PC-3 (cell line): ENCODE measurements at regions not wholly inside any gene's neighbourhood (a gene's known extent, or its start where the extent isn't known, plus 50 kb on each side); places are given as distances from the start of the nearest gene placed in this dataset.
"Not testable (repeated sequence)": the region's sequence is repeated elsewhere in the genome, so short reads cannot be mapped to it uniquely, and the experiment has no call there.

Experiments
- ATAC-seq: fragments of 200-7000 bp; cut with Tn5 transposase; 2 replicates; pipeline ENCODE4 v1.9.1; 2020; ENCODE audit warnings: mild to moderate bottlenecking, moderate library complexity
- BruUV-seq: library from RNA; stranded (reverse); fragments of 400-500 nt; replicated peaks from 2 replicates; lab custom pipeline; 2021; lab: Mats Ljungman, UMichigan
- CTCF ChIA-PET: fragments of 300-600 bp; sonication (Branson Sonifier 250); formaldehyde crosslinking; loops from one replicate; lab custom pipeline; 2022; ENCODE audit warnings: antibody characterized with exemption; lab: Charles Lee
- POLR2A ChIA-PET: fragments of 300-600 bp; sonication (Branson Sonifier 250); formaldehyde crosslinking; loops from one replicate; lab custom pipeline; 2022; ENCODE audit warnings: antibody characterized with exemption; ENCODE audit not compliant: unreplicated experiment; lab: Charles Lee
- DNase-seq: peaks from one replicate; pipeline ENCODE4 v3.0.0-alpha.2; 2015
- H2AFZ ChIP-seq: fragments of 300-600 bp; sonication (generic); 2 replicates; pipeline ENCODE4 v1.6.0; 2016; ENCODE audit warnings: antibody characterized with exemption, low read length
- H3F3A ChIP-seq: fragments of 300-600 bp; sonication (generic); one replicate; pipeline ENCODE4 v1.6.0; 2017; ENCODE audit warnings: antibody characterized with exemption, low read length, control low read depth, mild to moderate bottlenecking; ENCODE audit not compliant: unreplicated experiment
- H3K27ac ChIP-seq: fragments of 300-600 bp; sonication (generic); 2 replicates; pipeline ENCODE4 v1.5.1; 2016; ENCODE audit warnings: mild to moderate bottlenecking, low read length
- H3K27me3 ChIP-seq: fragments of 300-600 bp; sonication (generic); 2 replicates; pipeline ENCODE4 v1.6.1; 2016; ENCODE audit warnings: low read length, mixed read lengths
- H3K36me3 ChIP-seq: fragments of 300-600 bp; sonication (generic); 2 replicates; pipeline ENCODE4 v1.6.1; 2016; ENCODE audit warnings: low read depth, mixed run types, low read length, mixed read lengths
- H3K4me1 ChIP-seq: fragments of 300-600 bp; sonication (generic); 2 replicates; pipeline ENCODE4 v1.5.1; 2016; ENCODE audit warnings: low read length; ENCODE audit not compliant: insufficient read depth
- H3K4me2 ChIP-seq: fragments of 300-600 bp; sonication (generic); 2 replicates; pipeline ENCODE4 v1.6.0; 2016; ENCODE audit warnings: low read length
- H3K4me3 ChIP-seq: fragments of 300-600 bp; sonication (generic); 2 replicates; pipeline ENCODE4 v1.5.1; 2016; ENCODE audit warnings: mild to moderate bottlenecking, low read length, mixed read lengths
- H3K79me2 ChIP-seq: fragments of 300-600 bp; sonication (generic); 2 replicates; pipeline ENCODE4 v1.6.1; 2017; ENCODE audit warnings: low read length, mixed read lengths
- H3K9ac ChIP-seq: fragments of 300-600 bp; sonication (generic); 2 replicates; pipeline ENCODE4 v1.6.0; 2016; ENCODE audit warnings: mild to moderate bottlenecking, low read length
- H3K9me2 ChIP-seq: fragments of 300-600 bp; sonication (generic); replicated peaks from 2 replicates; pipeline ENCODE4 v1.6.1; 2016; ENCODE audit warnings: mixed run types, low read length, mixed read lengths
- H3K9me3 ChIP-seq: fragments of 300-600 bp; sonication (generic); 2 replicates; pipeline ENCODE4 v1.6.1; 2016; ENCODE audit warnings: low read length, mixed read lengths
- H4K20me1 ChIP-seq: fragments of 300-600 bp; sonication (generic); 2 replicates; pipeline ENCODE4 v1.6.1; 2016; ENCODE audit warnings: low read length, mixed read lengths
- EZH2 ChIP-seq: fragments of 300-600 bp; sonication (generic); IDR thresholded peaks from one replicate; pipeline ENCODE4 v1.6.1; 2017; ENCODE audit warnings: antibody characterized with exemption, mild to moderate bottlenecking, low read length; ENCODE audit not compliant: unreplicated experiment
- EZH2phosphoT487 ChIP-seq: fragments of 300-600 bp; sonication (generic); IDR thresholded peaks from 2 replicates; pipeline ENCODE4 v1.6.1; 2018; ENCODE audit warnings: mild to moderate bottlenecking, antibody characterized with exemption, low read length, borderline replicate concordance
- intact Hi-C: fragments of 100-400 bp; cut with micrococcal nuclease; formaldehyde crosslinking; loops from 2 replicates; pipeline ENCODE4 v1.9.0; 2023
- TF ChIP-seq, protein P1 (sequence below): fragments of 300-600 bp; sonication (generic); conservative IDR thresholded peaks from 2 replicates; pipeline ENCODE4 v1.5.1; 2017; ENCODE audit warnings: antibody characterized with exemption, low read depth, mild to moderate bottlenecking, low read length

DNA sequence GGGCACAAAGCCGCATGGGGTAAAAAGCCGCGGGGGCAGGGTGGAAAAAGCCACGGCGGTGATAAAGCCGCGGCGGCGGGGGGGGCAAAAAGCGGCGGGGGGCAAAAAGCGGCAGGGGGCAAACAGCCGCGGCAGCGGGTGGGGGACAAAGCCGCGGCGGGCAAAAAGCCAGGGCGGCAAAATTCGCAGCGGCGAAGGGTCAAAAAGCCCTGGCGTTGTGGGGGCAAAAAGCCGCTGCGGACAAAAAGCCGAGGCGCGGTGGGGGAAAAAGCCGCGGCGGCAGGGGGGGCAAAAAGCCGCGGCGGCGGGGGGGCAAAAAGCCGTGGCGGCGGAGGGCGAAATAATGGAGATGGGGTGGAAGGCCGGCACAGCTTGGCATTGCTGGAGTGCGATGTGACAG is 3902.9 kb downstream of the SRGAP2C start:
- ATAC-seq (no peak), DNase-seq (no peak)
- H3K4me2 ChIP-seq = no peak overlapping the region
- ChIA-PET POLR2A (no interaction called here), CTCF (no interaction called here)
- H3K4me3 ChIP-seq = no peak overlapping the region
- H3K9me2 ChIP-seq = no peaks in the 10 kb centered on the region
- TF ChIP-seq EZH2phosphoT487 (no peak), EZH2 (no peak)
- TF ChIP-seq, protein P1, sequence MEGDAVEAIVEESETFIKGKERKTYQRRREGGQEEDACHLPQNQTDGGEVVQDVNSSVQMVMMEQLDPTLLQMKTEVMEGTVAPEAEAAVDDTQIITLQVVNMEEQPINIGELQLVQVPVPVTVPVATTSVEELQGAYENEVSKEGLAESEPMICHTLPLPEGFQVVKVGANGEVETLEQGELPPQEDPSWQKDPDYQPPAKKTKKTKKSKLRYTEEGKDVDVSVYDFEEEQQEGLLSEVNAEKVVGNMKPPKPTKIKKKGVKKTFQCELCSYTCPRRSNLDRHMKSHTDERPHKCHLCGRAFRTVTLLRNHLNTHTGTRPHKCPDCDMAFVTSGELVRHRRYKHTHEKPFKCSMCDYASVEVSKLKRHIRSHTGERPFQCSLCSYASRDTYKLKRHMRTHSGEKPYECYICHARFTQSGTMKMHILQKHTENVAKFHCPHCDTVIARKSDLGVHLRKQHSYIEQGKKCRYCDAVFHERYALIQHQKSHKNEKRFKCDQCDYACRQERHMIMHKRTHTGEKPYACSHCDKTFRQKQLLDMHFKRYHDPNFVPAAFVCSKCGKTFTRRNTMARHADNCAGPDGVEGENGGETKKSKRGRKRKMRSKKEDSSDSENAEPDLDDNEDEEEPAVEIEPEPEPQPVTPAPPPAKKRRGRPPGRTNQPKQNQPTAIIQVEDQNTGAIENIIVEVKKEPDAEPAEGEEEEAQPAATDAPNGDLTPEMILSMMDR = no peak
- no TSS peak for BruUV-seq
- no peaks in the 10 kb centered on the region for H3K79me2 ChIP-seq
- no peaks in the 10 kb centered on the region for H3K4me1 ChIP-seq
- intact Hi-C loops = no loop called here
- H4K20me1 ChIP-seq = no peaks in the 10 kb centered on the region
- no peak overlapping the region for H2AFZ ChIP-seq
- H3K9ac ChIP-seq = no peak overlapping the region
- H3K27me3 ChIP-seq = no peaks in the 10 kb centered on the region
- no peaks in the 10 kb centered on the region for H3F3A ChIP-seq
- H3K27ac ChIP-seq = no peak overlapping the region
- H3K36me3 ChIP-seq = no peaks in the 10 kb centered on the region
- H3K9me3 ChIP-seq = peaks cover 27% of the 10 kb centered on the region

DNA sequence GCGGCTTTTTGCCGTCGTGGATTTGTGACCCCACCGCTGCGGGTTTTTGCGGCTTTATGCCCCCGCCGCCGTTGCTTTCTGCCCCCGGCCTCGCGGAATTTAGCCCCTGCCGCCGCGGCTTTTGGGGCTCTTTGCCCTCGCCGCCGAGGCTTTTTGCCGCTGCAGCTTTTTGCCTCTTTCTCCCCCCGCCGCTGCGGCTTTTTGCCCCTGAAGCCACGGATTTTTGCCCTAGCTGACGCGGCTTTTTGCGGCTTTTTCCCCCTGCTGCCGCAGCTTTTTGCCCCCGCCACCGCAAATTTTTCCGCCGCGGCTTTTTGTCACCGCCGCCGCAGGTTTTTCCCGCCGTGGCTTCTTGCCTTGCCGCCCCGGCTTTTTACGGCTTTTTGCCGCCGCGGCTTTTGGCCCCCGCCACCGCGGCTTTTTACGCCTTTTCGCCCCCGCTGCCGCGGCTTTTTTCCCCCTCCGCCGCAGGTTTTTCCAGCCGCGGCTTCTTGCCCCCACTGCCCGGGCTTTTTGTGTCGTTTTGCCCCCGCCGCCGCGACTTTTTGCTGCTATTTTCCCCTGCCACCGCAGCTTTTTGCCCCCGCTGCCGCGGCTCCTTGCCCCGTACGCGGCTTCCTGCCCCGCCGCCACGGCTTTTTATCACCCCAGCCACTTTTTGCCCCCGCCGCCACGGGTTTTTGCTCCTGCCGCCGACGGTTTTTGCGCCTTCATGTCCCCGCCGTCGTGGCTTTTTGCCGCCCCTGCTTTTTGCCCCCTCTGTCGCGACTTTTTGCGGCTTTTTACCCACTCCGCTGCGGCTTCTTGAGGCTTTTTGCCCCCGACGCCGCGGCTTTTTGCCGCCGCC is 3933.6 kb downstream of the SRGAP2C start:
- intact Hi-C loops = no loop called here
- ChIA-PET POLR2A (no interaction called here), CTCF (no interaction called here)
- H3K9me3 ChIP-seq = no peaks in the 10 kb centered on the region
- no peak overlapping the region for H2AFZ ChIP-seq
- H3F3A ChIP-seq = no peaks in the 10 kb centered on the region
- H3K27me3 ChIP-seq = no peaks in the 10 kb centered on the region
- H3K27ac ChIP-seq = no peak overlapping the region
- no peak overlapping the region for H3K9ac ChIP-seq
- no peak overlapping the region for H3K4me3 ChIP-seq
- H3K79me2 ChIP-seq = no peaks in the 10 kb centered on the region
- BruUV-seq = no TSS peak
- H3K4me1 ChIP-seq = no peaks in the 10 kb centered on the region
- TF ChIP-seq, protein P1 = no peak
- TF ChIP-seq EZH2phosphoT487 (no peak), EZH2 (no peak)
- no peaks in the 10 kb centered on the region for H4K20me1 ChIP-seq
- H3K36me3 ChIP-seq = no peaks in the 10 kb centered on the region
- ATAC-seq (no peak), DNase-seq (no peak)
- H3K9me2 ChIP-seq = no peaks in the 10 kb centered on the region
- no peak overlapping the region for H3K4me2 ChIP-seq

DNA sequence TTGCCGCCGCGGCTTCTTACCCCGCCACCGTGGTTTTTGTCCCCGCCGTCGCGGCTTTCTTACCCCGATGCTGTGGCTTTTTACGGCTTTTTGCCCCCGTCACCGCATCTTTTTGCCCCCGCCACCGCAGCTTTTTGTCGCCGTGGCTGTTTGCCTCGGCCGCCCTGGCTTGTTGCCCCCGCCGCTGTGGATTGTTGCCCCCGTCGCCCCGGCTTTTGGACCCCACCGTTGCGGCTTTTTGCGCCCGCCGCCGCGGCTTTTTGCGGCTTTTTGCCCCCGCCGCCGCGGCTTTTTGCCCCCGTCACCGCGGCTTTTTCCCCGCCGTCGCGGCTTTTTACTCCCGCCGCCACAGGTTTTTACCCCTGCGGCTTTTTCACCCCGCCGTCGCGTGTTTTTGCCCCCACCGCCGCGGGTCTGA is 3934.3 kb downstream of the SRGAP2C start:
- Histone ChIP-seq H3K9me2 (no peaks in the 10 kb centered on the region), H4K20me1 (no peaks in the 10 kb centered on the region), H2AFZ (no peak overlapping the region), H3K9ac (no peak overlapping the region), H3K36me3 (no peaks in the 10 kb centered on the region), H3K9me3 (no peaks in the 10 kb centered on the region), H3K4me3 (no peak overlapping the region), H3K79me2 (no peaks in the 10 kb centered on the region), H3K27me3 (no peaks in the 10 kb centered on the region), H3K4me2 (no peak overlapping the region), H3K27ac (no peak overlapping the region), H3K4me1 (no peaks in the 10 kb centered on the region), H3F3A (no peaks in the 10 kb centered on the region)
- intact Hi-C loops = no loop called here
- DNase-seq = no peak
- ChIA-PET POLR2A (no interaction called here), CTCF (no interaction called here)
- no TSS peak for BruUV-seq
- no peak for ATAC-seq
- TF ChIP-seq, protein P1 = no peak
- TF ChIP-seq EZH2 (no peak), EZH2phosphoT487 (no peak)

DNA sequence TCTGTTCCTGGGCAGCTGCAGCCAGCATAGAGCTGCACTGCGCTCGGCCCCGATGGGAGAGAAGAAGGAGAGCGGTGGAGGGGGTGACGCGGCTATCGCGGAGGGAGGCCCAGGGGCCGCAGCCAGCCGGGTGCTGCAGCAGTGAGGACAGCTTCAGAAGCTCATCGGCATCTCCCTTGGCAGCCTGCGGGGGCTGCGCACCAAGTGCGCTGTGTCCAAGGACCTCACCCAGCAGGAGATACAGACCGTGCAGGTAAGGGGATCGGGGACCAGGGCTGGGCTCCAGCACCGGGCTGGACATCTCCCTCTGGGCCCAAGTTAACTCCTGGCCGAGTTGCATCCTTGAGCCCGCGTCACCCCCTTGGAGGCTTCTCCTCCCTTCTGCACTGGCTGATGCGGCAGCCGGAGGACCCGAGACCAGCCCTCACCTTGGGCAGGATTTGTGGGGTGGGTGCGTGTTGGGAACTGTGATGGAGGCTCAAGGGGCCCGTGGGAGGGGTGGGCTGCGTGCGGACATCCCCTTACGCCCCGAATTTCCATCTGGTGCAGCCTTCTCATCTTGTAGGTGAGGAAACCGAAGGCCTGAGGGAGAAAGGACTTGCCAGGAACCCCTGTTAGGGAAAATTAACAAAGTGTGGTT is 3934.9 kb downstream of the SRGAP2C start:
- H3K9me3 ChIP-seq, intact Hi-C loops, H4K20me1 ChIP-seq: not testable (repeated sequence)

More for the DNA sequence above, 3934.9 kb downstream of the SRGAP2C start:
- H3K36me3 ChIP-seq, H3K27me3 ChIP-seq, ATAC-seq, POLR2A ChIA-PET, H3K9me2 ChIP-seq, H3K4me2 ChIP-seq, H3K79me2 ChIP-seq, CTCF ChIA-PET, H3K9ac ChIP-seq, H2AFZ ChIP-seq, DNase-seq, H3K4me1 ChIP-seq, H3F3A ChIP-seq, H3K27ac ChIP-seq, BruUV-seq, H3K4me3 ChIP-seq: not testable (repeated sequence)
